IMR-90 (cell line): ENCODE measurements at regions not wholly inside any gene's neighbourhood (a gene's known extent, or its start where the extent isn't known, plus 50 kb on each side); places are given as distances from the start of the nearest gene placed in this dataset.

Experiments used
- ATAC-seq: fragments of 200-7000 bp; cut with Tn5 transposase; 2 replicates; pipeline ENCODE4 v1.9.1; 2020; ENCODE audit warnings: low read depth, mild to moderate bottlenecking, moderate library complexity
- BruUV-seq: library from RNA; stranded (reverse); fragments of 400-500 nt; replicated peaks from 2 replicates; lab custom pipeline; 2021; lab: Mats Ljungman, UMichigan
- CTCF ChIA-PET: fragments of 300-600 bp; formaldehyde crosslinking; extraction: SDS; loops from one replicate; lab custom pipeline; 2021; ENCODE audit warnings: antibody characterized with exemption; lab: Yijun Ruan, JAX
- POLR2A ChIA-PET: fragments of 300-600 bp; sonication (Branson Sonifier 250); formaldehyde crosslinking; loops from one replicate; lab custom pipeline; 2022; ENCODE audit warnings: antibody characterized with exemption; ENCODE audit not compliant: unreplicated experiment; lab: Charles Lee
- DNase-seq: peaks from one replicate; pipeline ENCODE4 v3.0.0; 2013
- H2AFZ ChIP-seq: replicated peaks from 2 replicates; pipeline ENCODE3; 2013; ENCODE audit warnings: low read length, mild to moderate bottlenecking; ENCODE audit not compliant: poor library complexity
- H2AK5ac ChIP-seq: 2 replicates; pipeline ENCODE4 v1.6.1; 2013; ENCODE audit warnings: low read depth, low read length, inconsistent platforms
- H2AK9ac ChIP-seq: replicated peaks from 2 replicates; pipeline ENCODE3; 2013; ENCODE audit warnings: mild to moderate bottlenecking, low read depth, low read length, moderate library complexity; ENCODE audit not compliant: poor library complexity
- H2BK120ac ChIP-seq: 2 replicates; pipeline ENCODE4 v1.6.1; 2013; ENCODE audit warnings: low read depth, low read length, inconsistent platforms
- H2BK15ac ChIP-seq: 3 replicates; pipeline ENCODE4 v1.6.1; 2013; ENCODE audit warnings: low read depth, low read length, inconsistent platforms
- H2BK20ac ChIP-seq: 2 replicates; pipeline ENCODE4 v1.6.1; 2013; ENCODE audit warnings: low read depth, mild to moderate bottlenecking, inconsistent platforms, low read length, moderate library complexity
- H2BK5ac ChIP-seq: 2 replicates; pipeline ENCODE4 v1.6.1; 2013; ENCODE audit warnings: mild to moderate bottlenecking, low read depth, low read length, inconsistent platforms; ENCODE audit not compliant: poor library complexity, severe bottlenecking
- H3K14ac ChIP-seq: replicated peaks from 2 replicates; pipeline ENCODE4 v1.6.1; 2013; ENCODE audit warnings: low read depth, low read length, inconsistent platforms
- H3K18ac ChIP-seq: 2 replicates; pipeline ENCODE4 v1.6.1; 2013; ENCODE audit warnings: low read depth, low read length, control low read depth
- H3K23ac ChIP-seq: 2 replicates; pipeline ENCODE4 v1.6.1; 2013; ENCODE audit warnings: low read depth, low read length, inconsistent platforms
- H3K27ac ChIP-seq: 2 replicates; pipeline ENCODE4 v1.5.1; 2013; ENCODE audit warnings: mild to moderate bottlenecking, control low read depth, low read length; ENCODE audit not compliant: insufficient read depth
- H3K27me3 ChIP-seq: 2 replicates; pipeline ENCODE4 v1.6.1; 2013; ENCODE audit warnings: low read length; ENCODE audit not compliant: control insufficient read depth, insufficient read depth
- H3K36me3 ChIP-seq: 2 replicates; pipeline ENCODE4 v1.6.1; 2013; ENCODE audit warnings: low read length, mixed read lengths; ENCODE audit not compliant: control insufficient read depth, insufficient read depth
- H3K4ac ChIP-seq: 2 replicates; pipeline ENCODE4 v1.6.1; 2013; ENCODE audit warnings: low read depth, low read length, inconsistent platforms
- H3K4me1 ChIP-seq: 2 replicates; pipeline ENCODE4 v1.6.1; 2013; ENCODE audit warnings: low read length, mixed read lengths; ENCODE audit not compliant: control insufficient read depth, insufficient read depth
- H3K4me2 ChIP-seq: 2 replicates; pipeline ENCODE4 v1.6.1; 2013; ENCODE audit warnings: low read depth, mild to moderate bottlenecking, control low read depth, low read length, moderate library complexity
- H3K4me3 ChIP-seq: 2 replicates; pipeline ENCODE4 v1.5.1; 2013; ENCODE audit warnings: low read depth, mild to moderate bottlenecking, control low read depth, low read length, moderate library complexity; ENCODE audit not compliant: insufficient read depth
- H3K56ac ChIP-seq: 2 replicates; pipeline ENCODE4 v1.6.1; 2013; ENCODE audit warnings: low read length, inconsistent platforms; ENCODE audit not compliant: insufficient read depth; ENCODE audit errors: extremely low read depth
- H3K79me1 ChIP-seq, 2 experiments: 2 replicates each; pipeline ENCODE4 v1.6.1; 2013; ENCODE audit warnings: low read length in 2 of 2, inconsistent platforms in 1 of 2, low read depth in 1 of 2
- H3K9ac ChIP-seq: 2 replicates; pipeline ENCODE4 v1.6.1; 2013; ENCODE audit warnings: low read depth, low read length, control low read depth
- H3K9me1 ChIP-seq: 2 replicates; pipeline ENCODE4 v1.6.1; 2013; ENCODE audit warnings: low read length, inconsistent platforms; ENCODE audit not compliant: insufficient read depth
- H3K9me3 ChIP-seq: 2 replicates; pipeline ENCODE4 v1.6.1; 2013; ENCODE audit warnings: low read length; ENCODE audit not compliant: control insufficient read depth, insufficient read depth
- H4K20me1 ChIP-seq: 2 replicates; pipeline ENCODE4 v1.6.1; 2013; ENCODE audit warnings: low read length, inconsistent platforms; ENCODE audit not compliant: insufficient read depth
- H4K5ac ChIP-seq: 2 replicates; pipeline ENCODE4 v1.6.1; 2013; ENCODE audit warnings: mild to moderate bottlenecking, low read depth, low read length, control low read depth
- H4K8ac ChIP-seq, 2 experiments: 2 replicates each; pipeline ENCODE4 v1.6.1; 2013; ENCODE audit warnings: low read depth in 2 of 2, low read length in 2 of 2, control low read depth in 1 of 2, inconsistent platforms in 1 of 2
- H4K91ac ChIP-seq: 2 replicates; pipeline ENCODE4 v1.6.1; 2013; ENCODE audit warnings: low read depth, low read length, inconsistent platforms; ENCODE audit not compliant: insufficient read depth
- BHLHE40 ChIP-seq: fragments of 150-350 bp; IDR thresholded peaks from 2 replicates; pipeline ENCODE4 v1.6.1; 2016; ENCODE audit warnings: mild to moderate bottlenecking, low read depth, low read length
- CEBPB ChIP-seq: IDR thresholded peaks from 2 replicates; pipeline ENCODE4 v1.6.1; 2012; ENCODE audit warnings: low read depth, low read length, improper control_type of control experiment
- CHD1 ChIP-seq: IDR thresholded peaks from 2 replicates; pipeline ENCODE4 v1.6.1; 2012; ENCODE audit warnings: low read depth, low read length, improper control_type of control experiment
- CTCF ChIP-seq: conservative IDR thresholded peaks from 2 replicates; pipeline ENCODE4 v1.5.1; 2012; ENCODE audit warnings: mild to moderate bottlenecking, low read depth, low read length, improper control_type of control experiment
- ELK1 ChIP-seq: fragments of 150-350 bp; IDR thresholded peaks from 2 replicates; pipeline ENCODE4 v1.6.1; 2016; ENCODE audit warnings: low read depth, mild to moderate bottlenecking, low read length, moderate library complexity, borderline replicate concordance
- FOS ChIP-seq: fragments of 150-350 bp; IDR thresholded peaks from 2 replicates; pipeline ENCODE4 v1.6.1; 2016; ENCODE audit warnings: low read depth, low read length
- MAFK ChIP-seq: IDR thresholded peaks from 2 replicates; pipeline ENCODE4 v1.6.1; 2012; ENCODE audit warnings: low read depth, low read length, improper control_type of control experiment
- MAZ ChIP-seq: IDR thresholded peaks from 2 replicates; pipeline ENCODE4 v1.6.1; 2012; ENCODE audit warnings: low read depth, mild to moderate bottlenecking, low read length, improper control_type of control experiment, moderate library complexity, borderline replicate concordance
- MXI1 ChIP-seq: IDR thresholded peaks from 2 replicates; pipeline ENCODE4 v1.6.1; 2012; ENCODE audit warnings: low read depth, mild to moderate bottlenecking, low read length, moderate library complexity, borderline replicate concordance
- NFE2L2 ChIP-seq: fragments of 150-350 bp; IDR thresholded peaks from 2 replicates; pipeline ENCODE4 v1.6.1; 2016; ENCODE audit warnings: low read depth, mild to moderate bottlenecking, low read length
- POLR2A ChIP-seq: IDR thresholded peaks from 2 replicates; pipeline ENCODE4 v1.6.1; 2012; ENCODE audit warnings: mild to moderate bottlenecking, low read depth, low read length
- RAD21 ChIP-seq: IDR thresholded peaks from 2 replicates; pipeline ENCODE4 v1.6.1; 2012; ENCODE audit warnings: low read length, improper control_type of control experiment
- RCOR1 ChIP-seq: IDR thresholded peaks from 2 replicates; pipeline ENCODE4 v1.6.1; 2012; ENCODE audit warnings: mild to moderate bottlenecking, low read length, improper control_type of control experiment; ENCODE audit not compliant: insufficient replicate concordance
- RFX5 ChIP-seq: IDR thresholded peaks from 2 replicates; pipeline ENCODE4 v1.8.0; 2012; ENCODE audit warnings: low read depth, mild to moderate bottlenecking, low read length, moderate library complexity
- SMC3 ChIP-seq: fragments of 150-350 bp; IDR thresholded peaks from 2 replicates; pipeline ENCODE4 v1.6.1; 2016; ENCODE audit warnings: low read depth, mild to moderate bottlenecking, antibody characterized with exemption, low read length, moderate library complexity
- USF2 ChIP-seq: fragments of 150-350 bp; IDR thresholded peaks from 2 replicates; pipeline ENCODE4 v1.6.1; 2017; ENCODE audit warnings: mild to moderate bottlenecking, antibody characterized with exemption, low read length, low read depth
- WGBS, 2 experiments: methylation state at CpG; one replicate each; pipeline versions ENCODE4 v1.1.5 to v1.1.7; 2013; ENCODE audit warnings: missing lambda C conversion rate in 2 of 2; ENCODE audit not compliant: insufficient read length in 1 of 2; ENCODE audit errors: extremely low coverage in 2 of 2; 5-methylcytosine and 5-hydroxymethylcytosine counted together
- dilution Hi-C: fragments of 300-500 bp; cut with HindIII; formaldehyde crosslinking; loops from one replicate; pipeline ENCODE4 v1.14.3; 2018; ENCODE audit warnings: low sequenced_read_pairs; ENCODE audit not compliant: unreplicated experiment
- in situ Hi-C: fragments of 300-500 bp; cut with MboI; formaldehyde crosslinking; loops from 3 replicates; pipeline ENCODE4 v1.14.3; 2019; ENCODE audit warnings: low sequenced_read_pairs, inconsistent platforms, mixed read lengths
- intact Hi-C: fragments of 100-400 bp; cut with micrococcal nuclease; formaldehyde crosslinking; loops from 2 replicates; pipeline ENCODE4 v1.10.0; 2022

- Histone ChIP-seq H4K5ac (no peak overlapping the region), H3K9me1 (no peaks in the 10 kb centered on the region), H3K4ac (no peak overlapping the region), H2BK5ac (no peak overlapping the region), H3K14ac (no peak overlapping the region), H2AK9ac (no peak overlapping the region), H2AK5ac (no peak overlapping the region), H3K9me3 (no peaks in the 10 kb centered on the region), H3K23ac (no peak overlapping the region), H3K4me2 (no peak overlapping the region), H4K8ac (no peak overlapping the region), H2BK120ac (no peak overlapping the region), H3K27me3 (peaks cover 8% of the 10 kb centered on the region), H2AFZ (no peak overlapping the region), H4K20me1 (no peaks in the 10 kb centered on the region), H4K91ac (no peak overlapping the region), H3K4me3 (no peak overlapping the region), H3K27ac (no peak overlapping the region), H3K9ac (no peak overlapping the region), H3K36me3 (no peaks in the 10 kb centered on the region), H3K79me1 (no peaks in the 10 kb centered on the region), H3K4me1 (no peaks in the 10 kb centered on the region), H3K18ac (no peak overlapping the region), H2BK20ac (no peak overlapping the region), H3K56ac (no peak overlapping the region), H2BK15ac (no peak overlapping the region)
- ChIA-PET CTCF (no interaction called here), POLR2A (no interaction called here)
- no peak for DNase-seq
- dilution Hi-C loops (no loop called here), intact Hi-C loops (no loop called here), in situ Hi-C loops (no loop called here)
- no peak for ATAC-seq
- TF ChIP-seq RCOR1 (no peak), NFE2L2 (no peak), CHD1 (no peak), USF2 (no peak), FOS (no peak), SMC3 (no peak), MAFK (no peak), BHLHE40 (no peak), RAD21 (no peak), RFX5 (no peak), MXI1 (no peak), POLR2A (no peak), ELK1 (no peak), MAZ (no peak), CTCF (no peak), CEBPB (no peak)
- no TSS peak for BruUV-seq
- WGBS, 2 experiments = no CpG with 5 or more reads among the region's 7 CpGs
These were observed 56.6 kb upstream of the ADPGK start for GRCh38 chr15:72840114-72840513.
